ENCODE measurements at regions not wholly inside any gene's neighbourhood (a gene's known extent, or its start where the extent isn't known, plus 50 kb on each side); places are given as distances from the start of the nearest gene placed in this dataset.

GRCh38 chr18:60929966-60930365 lies 403.3 kb upstream of the CDH20 start:
- TF ChIP-seq CTCF (IDR thresholded peaks at IDR 0.05) (no peak), ZFX (IDR thresholded peaks at IDR 0.05; ENCODE audit: borderline replicate concordance) (no peak)
